Hepatocyte (in vitro differentiated cells): ENCODE measurements at regions not wholly inside any gene's neighbourhood (a gene's known extent, or its start where the extent isn't known, plus 50 kb on each side); places are given as distances from the start of the nearest gene placed in this dataset.

Source experiments
- CTCF ChIP-seq: fragments of 200-600 bp; sonication (generic); IDR thresholded peaks from 2 replicates; pipeline ENCODE4 v1.5.1; 2016; ENCODE audit warnings: antibody characterized with exemption, mild to moderate bottlenecking; ENCODE audit not compliant: poor library complexity
- EZH2 ChIP-seq: fragments of 200-600 bp; sonication (generic); IDR thresholded peaks from 2 replicates; pipeline ENCODE4 v1.6.1; 2016; ENCODE audit warnings: antibody characterized with exemption, mild to moderate bottlenecking, borderline replicate concordance
- EZH2phosphoT487 ChIP-seq: fragments of 200-600 bp; sonication (generic); IDR thresholded peaks from one replicate; pipeline ENCODE4 v1.6.1; 2018; ENCODE audit warnings: antibody characterized with exemption, mild to moderate bottlenecking, low read depth, moderate library complexity; ENCODE audit not compliant: unreplicated experiment, severe bottlenecking

- TF ChIP-seq CTCF: no peak
- no peak for TF ChIP-seq EZH2
- no peak for TF ChIP-seq EZH2phosphoT487
These were observed 527.0 kb downstream of the RAB28 start for GRCh38 chr4:12957108-12957507.
